Hepatocyte (in vitro differentiated cells): ENCODE measurements at regions not wholly inside any gene's neighbourhood (a gene's known extent, or its start where the extent isn't known, plus 50 kb on each side); places are given as distances from the start of the nearest gene placed in this dataset.

Experiments
- DNase-seq: peaks from one replicate; pipeline ENCODE4 v3.0.0-alpha.2; 2016; ENCODE audit warnings: low spot score
- H2AFZ ChIP-seq: fragments of 200-600 bp; sonication (generic); 2 replicates; pipeline ENCODE4 v1.6.0; 2016; ENCODE audit warnings: antibody characterized with exemption, mild to moderate bottlenecking
- H3K27ac ChIP-seq: fragments of 200-600 bp; sonication (generic); 2 replicates; pipeline ENCODE4 v1.5.1; 2016; ENCODE audit warnings: mild to moderate bottlenecking
- H3K27me3 ChIP-seq: fragments of 200-600 bp; sonication (generic); 2 replicates; pipeline ENCODE4 v1.6.1; 2016
- H3K36me3 ChIP-seq: fragments of 200-600 bp; sonication (generic); replicated peaks from 2 replicates; pipeline ENCODE4 v1.5.1; 2016; ENCODE audit warnings: low read depth; ENCODE audit not compliant: insufficient read depth
- H3K4me1 ChIP-seq: fragments of 200-600 bp; sonication (generic); 2 replicates; pipeline ENCODE4 v1.5.1; 2016; ENCODE audit warnings: mild to moderate bottlenecking, moderate library complexity; ENCODE audit not compliant: insufficient read depth
- H3K4me2 ChIP-seq: fragments of 200-600 bp; sonication (generic); 2 replicates; pipeline ENCODE4 v1.6.0; 2016
- H3K4me3 ChIP-seq: fragments of 200-600 bp; sonication (generic); 2 replicates; pipeline ENCODE4 v1.5.1; 2016; ENCODE audit warnings: mild to moderate bottlenecking
- H3K79me2 ChIP-seq: fragments of 200-600 bp; sonication (generic); 2 replicates; pipeline ENCODE4 v1.6.0; 2017; ENCODE audit warnings: mild to moderate bottlenecking
- H3K9me2 ChIP-seq: fragments of 200-600 bp; sonication (generic); replicated peaks from 2 replicates; pipeline ENCODE4 v1.6.0; 2017; ENCODE audit warnings: mild to moderate bottlenecking; ENCODE audit not compliant: insufficient read depth
- H3K9me3 ChIP-seq: fragments of 200-600 bp; sonication (generic); 2 replicates; pipeline ENCODE4 v1.5.1; 2016; ENCODE audit warnings: low read depth, mild to moderate bottlenecking
- H4K20me1 ChIP-seq: fragments of 200-600 bp; sonication (generic); 2 replicates; pipeline ENCODE4 v1.6.0; 2016; ENCODE audit warnings: mild to moderate bottlenecking; ENCODE audit not compliant: insufficient read depth, poor library complexity, severe bottlenecking
- EZH2 ChIP-seq: fragments of 200-600 bp; sonication (generic); IDR thresholded peaks from 2 replicates; pipeline ENCODE4 v1.6.1; 2016; ENCODE audit warnings: antibody characterized with exemption, mild to moderate bottlenecking, borderline replicate concordance
- EZH2phosphoT487 ChIP-seq: fragments of 200-600 bp; sonication (generic); IDR thresholded peaks from one replicate; pipeline ENCODE4 v1.6.1; 2018; ENCODE audit warnings: antibody characterized with exemption, mild to moderate bottlenecking, low read depth, moderate library complexity; ENCODE audit not compliant: unreplicated experiment, severe bottlenecking
- WGBS: methylation state at CpG from one replicate; pipeline ENCODE4 v1.1.6; 2016; ENCODE audit warnings: low lambda C conversion rate; ENCODE audit errors: missing lambda C conversion rate; 5-methylcytosine and 5-hydroxymethylcytosine counted together
- TF ChIP-seq, protein P1 (sequence below): fragments of 200-600 bp; sonication (generic); IDR thresholded peaks from 2 replicates; pipeline ENCODE4 v1.5.1; 2016; ENCODE audit warnings: antibody characterized with exemption, mild to moderate bottlenecking; ENCODE audit not compliant: poor library complexity

- Histone ChIP-seq H3K9me3 (no peaks in the 10 kb centered on the region), H3K9me2 (no peaks in the 10 kb centered on the region), H3K27me3 (no peaks in the 10 kb centered on the region), H3K4me3 (no peak overlapping the region), H3K27ac (no peak overlapping the region), H2AFZ (no peak overlapping the region), H3K36me3 (no peaks in the 10 kb centered on the region), H3K4me1 (no peaks in the 10 kb centered on the region), H3K4me2 (no peak overlapping the region), H3K79me2 (no peaks in the 10 kb centered on the region), H4K20me1 (no peaks in the 10 kb centered on the region)
- TF ChIP-seq EZH2, result no peak
- TF ChIP-seq, protein P1, sequence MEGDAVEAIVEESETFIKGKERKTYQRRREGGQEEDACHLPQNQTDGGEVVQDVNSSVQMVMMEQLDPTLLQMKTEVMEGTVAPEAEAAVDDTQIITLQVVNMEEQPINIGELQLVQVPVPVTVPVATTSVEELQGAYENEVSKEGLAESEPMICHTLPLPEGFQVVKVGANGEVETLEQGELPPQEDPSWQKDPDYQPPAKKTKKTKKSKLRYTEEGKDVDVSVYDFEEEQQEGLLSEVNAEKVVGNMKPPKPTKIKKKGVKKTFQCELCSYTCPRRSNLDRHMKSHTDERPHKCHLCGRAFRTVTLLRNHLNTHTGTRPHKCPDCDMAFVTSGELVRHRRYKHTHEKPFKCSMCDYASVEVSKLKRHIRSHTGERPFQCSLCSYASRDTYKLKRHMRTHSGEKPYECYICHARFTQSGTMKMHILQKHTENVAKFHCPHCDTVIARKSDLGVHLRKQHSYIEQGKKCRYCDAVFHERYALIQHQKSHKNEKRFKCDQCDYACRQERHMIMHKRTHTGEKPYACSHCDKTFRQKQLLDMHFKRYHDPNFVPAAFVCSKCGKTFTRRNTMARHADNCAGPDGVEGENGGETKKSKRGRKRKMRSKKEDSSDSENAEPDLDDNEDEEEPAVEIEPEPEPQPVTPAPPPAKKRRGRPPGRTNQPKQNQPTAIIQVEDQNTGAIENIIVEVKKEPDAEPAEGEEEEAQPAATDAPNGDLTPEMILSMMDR, result no peak
- no peak for TF ChIP-seq EZH2phosphoT487
- WGBS, result 82% methylated on average over 3 of the region's 3 CpGs
- no peak for DNase-seq
These were observed 318.3 kb downstream of the TMEM167A start for GRCh38 chr5:82758881-82759280.

DNA sequence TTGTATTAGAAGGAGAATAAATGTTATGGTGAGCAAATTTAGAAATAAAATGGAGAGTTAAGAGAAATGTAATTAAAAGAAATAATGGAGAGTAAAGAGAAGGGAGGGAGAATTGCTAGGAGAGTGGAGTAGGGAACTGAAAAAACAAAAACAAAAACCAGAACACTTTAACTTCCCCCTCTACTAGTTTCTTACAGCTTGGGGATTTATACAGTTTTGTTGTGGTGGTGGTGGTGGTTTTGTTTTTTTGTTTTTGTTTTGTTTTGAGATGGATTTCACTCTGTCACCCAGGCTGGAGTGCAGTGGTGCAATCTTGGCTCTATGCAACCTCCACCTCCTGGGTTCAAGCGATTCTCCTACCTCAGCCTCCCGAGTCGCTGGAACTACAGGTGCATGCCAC is 322.4 kb downstream of the TMEM167A start:
- no peaks in the 10 kb centered on the region for H4K20me1 ChIP-seq
- H3K36me3 ChIP-seq, result no peaks in the 10 kb centered on the region
- no peak overlapping the region for H2AFZ ChIP-seq
- DNase-seq, result no peak
- no peak overlapping the region for H3K4me3 ChIP-seq
- H3K79me2 ChIP-seq, result no peaks in the 10 kb centered on the region
- H3K27me3 ChIP-seq, result no peaks in the 10 kb centered on the region
- H3K9me3 ChIP-seq, result no peaks in the 10 kb centered on the region
- H3K9me2 ChIP-seq, result no peaks in the 10 kb centered on the region
- no peak for TF ChIP-seq EZH2
- TF ChIP-seq, protein P1, result no peak
- no peak for TF ChIP-seq EZH2phosphoT487
- no peak overlapping the region for H3K27ac ChIP-seq
- 93% methylated on average over 3 of the region's 3 CpGs for WGBS
- H3K4me2 ChIP-seq, result no peak overlapping the region
- no peaks in the 10 kb centered on the region for H3K4me1 ChIP-seq

DNA sequence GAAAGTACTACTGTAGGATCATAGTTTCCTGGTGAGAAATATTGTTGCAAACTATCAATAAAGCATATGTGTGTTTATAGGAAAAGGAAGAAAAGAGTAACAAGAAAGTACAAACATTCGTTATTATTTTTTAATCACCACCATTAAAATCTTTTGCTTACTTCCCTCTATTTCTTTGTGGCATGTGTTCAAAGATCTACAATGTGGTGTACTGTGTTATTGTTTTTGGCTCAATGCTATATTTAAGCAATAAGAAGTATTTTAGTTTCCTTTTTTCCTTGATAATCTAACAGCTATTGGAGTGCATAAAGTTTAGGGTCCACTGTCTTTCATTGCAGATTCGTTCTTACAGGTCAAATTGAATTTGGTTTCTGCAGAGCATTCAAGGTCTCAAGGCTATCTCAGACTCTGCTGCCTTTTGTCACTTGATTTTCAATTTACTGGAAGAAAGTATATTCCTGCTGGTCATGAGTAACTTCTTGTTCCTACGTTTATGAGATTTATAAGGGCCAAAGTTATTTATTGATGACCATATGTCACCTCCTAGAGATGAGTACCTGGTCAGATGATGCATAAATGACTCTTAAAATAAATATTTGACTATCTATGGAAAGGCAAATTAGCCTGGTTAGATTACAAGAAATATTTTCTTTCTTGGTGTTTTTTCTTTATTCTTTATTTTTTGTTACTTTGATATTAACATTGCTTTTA is 323.0 kb downstream of the TMEM167A start:
- no peak for DNase-seq
- H3K27me3 ChIP-seq, result no peaks in the 10 kb centered on the region
- no peaks in the 10 kb centered on the region for H3K4me1 ChIP-seq
- no peaks in the 10 kb centered on the region for H3K36me3 ChIP-seq
- no peak overlapping the region for H2AFZ ChIP-seq
- H4K20me1 ChIP-seq, result no peaks in the 10 kb centered on the region
- no peak overlapping the region for H3K4me3 ChIP-seq
- H3K4me2 ChIP-seq, result no peak overlapping the region
- no peaks in the 10 kb centered on the region for H3K9me3 ChIP-seq
- TF ChIP-seq EZH2, result no peak
- TF ChIP-seq, protein P1, result no peak
- no peak for TF ChIP-seq EZH2phosphoT487
- 87% methylated on average over 3 of the region's 3 CpGs for WGBS
- no peak overlapping the region for H3K27ac ChIP-seq
- no peaks in the 10 kb centered on the region for H3K9me2 ChIP-seq
- no peaks in the 10 kb centered on the region for H3K79me2 ChIP-seq
